GM21390 (cell line): ENCODE measurements at regions not wholly inside any gene's neighbourhood (a gene's known extent, or its start where the extent isn't known, plus 50 kb on each side); places are given as distances from the start of the nearest gene placed in this dataset.

Experiments
- ATAC-seq: cut with Tn5 transposase; IDR thresholded peaks from one replicate; pipeline ENCODE4 v1.9.1; 2021; ENCODE audit not compliant: unreplicated experiment

DNA sequence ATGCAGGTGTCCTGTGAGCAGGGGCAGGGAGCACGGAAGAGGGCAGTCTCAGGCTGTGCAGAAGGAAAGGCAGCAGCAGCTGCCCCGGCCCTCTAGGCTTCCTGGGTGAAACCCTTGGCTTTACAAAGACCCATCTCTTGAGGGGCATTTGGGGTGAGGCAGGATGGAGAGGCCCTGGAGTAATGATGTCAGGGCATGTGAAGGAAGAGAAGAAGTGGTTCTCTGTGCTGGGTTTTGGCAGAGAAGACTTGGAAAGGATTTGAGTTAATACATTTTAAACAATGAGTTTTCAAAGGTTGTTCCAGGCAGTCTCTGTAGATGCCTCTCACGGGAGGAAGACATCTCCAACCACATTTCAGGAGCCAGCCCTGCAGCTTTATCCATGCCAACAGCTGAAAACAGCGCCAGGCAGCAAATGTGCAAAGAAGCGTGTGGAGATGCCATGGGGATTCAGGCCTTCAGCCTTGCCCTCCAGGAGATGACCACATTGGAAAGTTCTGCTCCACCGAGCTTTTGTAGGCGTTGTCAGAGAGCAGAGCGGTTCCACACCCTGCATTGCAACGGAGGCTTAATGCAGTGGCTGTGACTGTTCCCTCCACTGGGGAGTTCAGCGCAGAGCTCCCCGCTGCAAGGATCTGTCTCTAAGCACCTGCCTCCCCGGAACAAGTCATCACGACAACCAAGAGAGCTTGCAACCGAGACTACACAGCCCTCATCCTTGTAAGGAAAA is 322.8 kb downstream of the UQCRFS1 start:
- ATAC-seq: no peak

DNA sequence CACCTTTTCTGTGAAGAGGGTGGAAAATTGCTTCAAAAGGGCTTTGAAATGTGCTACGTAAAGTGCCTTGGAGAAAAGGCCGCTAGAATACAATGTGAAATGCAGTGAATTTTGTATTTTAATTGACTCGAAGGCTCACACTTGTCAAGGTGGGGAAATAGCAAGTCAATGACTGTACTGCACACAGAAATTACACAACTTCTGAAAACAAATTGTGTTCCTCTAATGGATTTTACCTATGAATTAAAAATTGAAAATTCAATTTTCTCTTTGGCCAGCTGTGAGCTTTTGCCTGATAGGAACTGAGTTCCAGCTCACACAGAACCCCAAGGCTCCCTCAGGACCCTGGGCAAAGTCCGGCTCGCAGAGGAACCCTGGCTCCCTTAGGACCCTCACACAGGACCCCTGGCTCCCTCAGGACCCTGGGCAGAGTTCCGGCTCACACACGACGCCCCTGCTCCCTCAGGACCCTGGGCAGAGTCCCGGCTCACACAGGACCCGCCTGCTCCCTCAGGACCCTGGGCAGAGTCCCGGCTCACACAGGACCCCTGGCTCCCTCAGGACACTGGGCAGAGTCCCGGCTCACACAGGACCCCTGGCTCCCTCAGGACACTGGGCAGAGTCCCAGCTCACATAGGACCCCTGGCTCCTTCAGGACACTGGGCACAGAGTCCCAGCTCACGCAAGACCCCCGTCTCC is 324.9 kb downstream of the UQCRFS1 start:
- ATAC-seq: no peak

DNA sequence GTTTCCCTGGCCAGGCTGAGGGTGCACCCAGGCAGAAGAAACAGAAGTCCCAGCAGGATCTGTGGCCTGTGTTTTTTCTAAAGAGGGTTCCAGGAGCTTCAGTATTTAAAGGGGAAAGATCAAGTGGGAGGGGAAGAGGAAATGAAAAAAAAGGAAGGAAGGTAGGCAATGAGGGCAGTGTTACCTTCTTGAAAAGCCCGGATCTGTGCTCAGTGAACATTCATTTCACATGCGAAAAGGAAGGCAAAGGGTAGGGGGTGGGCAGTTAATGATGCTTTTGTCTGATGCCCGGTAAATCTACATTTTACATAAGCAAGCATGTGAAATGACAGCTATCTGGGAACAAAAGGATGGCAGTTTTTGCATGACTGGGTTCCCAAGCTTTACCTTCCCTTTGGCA is 326.2 kb downstream of the UQCRFS1 start:
- no peak for ATAC-seq

DNA sequence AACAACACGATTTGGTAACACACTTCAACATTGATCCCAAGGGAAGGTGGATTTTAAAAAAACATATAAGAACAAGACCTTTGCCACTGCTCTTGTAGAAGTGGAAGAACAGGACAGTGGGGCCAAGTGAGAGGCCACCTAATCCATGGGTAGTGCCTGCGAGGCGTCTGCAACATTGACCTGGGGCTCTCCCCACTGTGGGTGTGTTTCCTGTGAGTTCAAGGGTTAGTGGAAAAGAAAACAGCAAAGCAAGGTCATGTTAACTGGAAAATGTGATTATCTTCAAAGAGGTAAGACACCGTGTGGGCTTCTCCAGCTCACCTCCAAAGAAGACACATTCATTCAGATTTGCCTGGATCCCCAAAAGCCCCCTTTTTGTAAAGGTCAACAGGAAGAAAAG is 327.0 kb downstream of the UQCRFS1 start:
- no peak for ATAC-seq

DNA sequence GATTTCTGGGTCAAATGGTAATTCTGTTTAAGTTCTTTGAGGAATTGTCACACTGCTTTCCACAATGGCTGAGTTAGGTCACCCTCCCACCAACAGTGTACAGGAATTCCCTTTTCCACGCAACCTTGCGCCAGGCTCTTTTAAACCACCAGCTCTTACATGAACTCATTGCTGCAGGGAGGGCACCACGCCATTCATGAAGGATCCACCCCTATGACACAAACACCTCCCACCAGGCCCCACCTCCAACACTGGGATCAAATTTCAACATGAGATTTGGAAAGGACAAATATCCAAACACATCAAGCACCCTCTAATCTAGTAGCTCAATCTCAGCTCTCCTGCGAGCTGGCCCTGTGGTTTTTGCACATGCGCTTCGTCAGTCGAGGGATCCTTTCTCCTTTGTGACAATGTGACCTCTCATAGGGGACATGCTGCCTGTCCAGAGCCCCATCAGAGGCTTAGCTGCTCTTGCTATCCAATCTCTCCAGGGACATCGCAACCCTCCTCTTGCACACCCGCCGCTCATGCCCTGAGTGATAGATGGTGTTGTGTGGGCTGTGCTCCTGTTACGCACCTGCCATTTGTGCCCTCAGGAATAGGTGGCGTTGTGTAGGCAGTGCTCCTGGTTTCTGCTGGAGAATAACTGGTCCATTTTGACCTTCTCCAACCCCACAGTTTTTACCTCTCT is 328.0 kb downstream of the UQCRFS1 start:
- no peak for ATAC-seq

DNA sequence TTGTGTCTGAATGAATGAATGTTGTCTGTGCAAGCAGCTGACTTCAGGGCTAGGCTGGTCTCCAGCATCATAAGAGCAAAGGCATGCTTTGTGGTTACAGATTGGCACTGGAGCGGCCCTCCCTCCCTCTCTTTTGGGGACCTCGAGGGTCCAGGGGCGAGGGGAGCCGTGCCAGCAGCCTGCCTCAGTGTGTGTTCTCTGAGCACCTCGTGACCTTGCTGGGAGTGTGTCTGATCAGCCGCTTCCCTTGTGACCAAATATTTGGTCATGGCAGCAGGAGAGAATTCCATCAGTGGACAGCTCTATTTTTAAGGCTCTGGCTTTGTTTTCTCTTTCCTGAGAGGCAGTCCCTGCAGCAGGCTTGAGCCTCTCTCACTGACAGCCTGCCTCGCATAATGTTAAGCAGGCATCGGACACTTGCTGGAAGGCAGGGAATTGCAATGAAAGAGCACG is 329.7 kb downstream of the UQCRFS1 start:
- ATAC-seq: no peak

DNA sequence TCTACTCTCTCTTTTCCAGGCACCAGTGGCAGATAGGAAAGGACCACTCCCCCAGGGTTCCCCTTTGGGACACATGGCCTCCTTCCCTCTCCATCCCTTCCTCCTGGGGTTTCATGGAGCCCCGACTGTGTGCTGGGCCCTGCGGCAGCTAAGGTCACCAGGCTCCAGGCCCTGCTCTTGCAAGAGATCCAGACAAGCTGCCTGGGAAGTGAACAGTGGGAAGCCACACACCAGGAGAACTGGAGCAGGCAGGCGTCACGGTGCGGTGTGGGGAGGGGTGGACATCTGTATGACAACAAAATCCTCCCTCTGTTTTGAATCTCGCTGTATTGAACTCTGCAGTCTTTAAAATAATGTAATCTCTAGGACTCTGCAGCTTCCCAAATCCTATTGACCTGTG is 330.1 kb downstream of the UQCRFS1 start:
- no peak for ATAC-seq

DNA sequence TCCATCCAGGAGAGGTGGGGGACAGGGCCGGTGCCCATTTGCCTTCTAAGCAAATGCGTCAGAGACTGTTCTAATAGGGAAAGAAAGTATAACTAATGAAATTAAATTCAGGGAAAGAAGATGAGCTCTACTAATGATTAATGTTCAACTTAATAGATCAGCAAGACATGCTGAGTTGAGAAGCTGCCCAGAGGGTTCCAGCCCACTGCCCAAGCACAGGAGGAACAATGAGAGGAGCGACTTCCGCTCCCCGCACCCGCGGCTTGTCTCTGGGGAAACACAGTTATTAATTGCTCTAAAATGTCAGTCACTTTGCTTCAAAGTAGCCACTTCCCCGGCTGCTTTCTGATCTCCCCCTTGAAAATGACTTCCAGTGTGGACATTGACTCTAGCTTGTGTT is 331.3 kb downstream of the UQCRFS1 start:
- no peak for ATAC-seq

DNA sequence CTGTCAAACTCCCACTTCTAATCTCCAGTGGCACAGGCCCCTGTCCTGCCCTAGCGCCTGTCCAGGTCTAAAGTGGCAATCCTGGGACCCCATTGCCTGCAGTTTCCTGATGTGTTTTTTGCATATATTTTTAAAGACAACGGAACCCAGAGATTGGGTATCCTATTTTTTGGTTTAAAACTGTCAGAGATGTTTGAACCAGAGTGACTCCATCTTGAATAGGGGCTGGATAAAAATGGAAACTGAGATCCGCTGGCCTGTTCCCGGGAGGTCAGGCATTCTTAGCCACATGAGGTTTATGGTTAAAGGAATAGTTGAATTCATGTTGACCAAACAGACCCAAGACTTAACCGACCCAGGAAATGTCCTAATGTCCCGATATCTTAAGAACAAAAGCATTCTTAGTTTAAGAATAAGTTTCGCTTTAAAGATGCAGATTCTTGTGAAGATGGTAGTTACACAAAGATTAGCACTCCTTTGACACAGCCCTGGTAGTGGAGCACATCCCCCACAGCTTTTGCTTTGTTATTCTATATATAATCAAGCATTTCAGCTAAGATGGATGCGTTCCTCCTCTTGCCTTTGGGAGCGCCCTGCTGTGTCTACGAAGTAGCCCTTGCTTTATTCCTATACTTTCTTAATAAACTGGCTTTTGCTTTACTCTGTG is 332.1 kb downstream of the UQCRFS1 start:
- no peak for ATAC-seq

DNA sequence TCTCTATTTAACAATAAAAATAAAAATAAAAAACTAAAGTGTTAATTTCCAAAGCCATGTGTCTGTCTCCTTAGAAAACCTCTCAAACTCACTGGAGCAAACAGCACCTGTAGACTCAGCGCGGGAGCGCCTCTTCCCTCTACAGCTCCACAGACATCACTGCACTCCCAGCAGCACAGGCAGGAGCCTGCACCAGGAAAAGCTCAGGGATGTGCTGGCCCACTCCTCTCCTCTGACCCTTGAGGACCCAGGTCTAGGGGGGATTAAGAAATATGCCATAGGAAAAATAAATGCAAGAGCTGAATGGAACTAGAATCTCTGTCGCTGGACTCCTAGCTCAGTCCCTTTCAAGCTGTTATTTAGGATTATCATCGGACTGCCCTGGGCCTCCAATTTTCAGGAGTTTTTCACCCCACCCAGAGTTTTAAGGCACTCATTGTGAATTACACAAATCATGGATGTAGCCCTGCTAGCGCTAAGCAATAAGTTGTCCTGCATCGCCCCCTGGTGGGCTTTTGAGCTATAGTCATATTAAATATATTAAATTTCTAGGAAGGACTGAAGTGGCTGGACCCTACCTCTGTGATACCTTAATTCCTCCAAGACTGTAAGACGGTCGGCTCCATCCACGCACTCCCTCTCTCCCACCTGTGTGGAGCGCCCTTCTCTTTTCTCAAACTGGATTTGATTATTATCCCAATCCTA is 333.9 kb downstream of the UQCRFS1 start:
- no peak for ATAC-seq

DNA sequence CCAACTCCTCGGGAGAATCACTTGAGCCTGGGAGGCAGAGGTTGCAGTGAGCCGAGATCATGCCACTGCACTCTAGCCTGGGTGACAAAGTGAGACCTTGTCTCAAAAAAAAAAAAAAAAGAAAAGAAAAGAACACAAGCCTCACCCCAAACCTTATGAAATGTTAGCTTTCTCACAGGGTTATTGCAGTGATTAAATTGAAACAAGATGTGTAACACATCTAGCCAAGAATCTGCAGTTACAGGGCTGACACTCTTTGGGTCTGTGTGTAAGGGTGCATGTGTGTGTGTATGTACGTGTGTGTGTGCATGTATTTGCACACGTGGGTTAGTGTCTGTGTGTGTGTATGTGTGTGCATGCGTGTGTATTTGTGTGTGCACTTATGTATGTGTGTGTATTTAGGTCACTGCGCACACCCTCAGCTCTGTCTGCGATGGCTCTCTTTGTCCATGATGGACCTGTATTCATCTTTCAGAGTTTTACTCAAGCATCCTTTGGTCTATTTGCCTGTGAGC is 336.3 kb downstream of the UQCRFS1 start:
- ATAC-seq: no peak

DNA sequence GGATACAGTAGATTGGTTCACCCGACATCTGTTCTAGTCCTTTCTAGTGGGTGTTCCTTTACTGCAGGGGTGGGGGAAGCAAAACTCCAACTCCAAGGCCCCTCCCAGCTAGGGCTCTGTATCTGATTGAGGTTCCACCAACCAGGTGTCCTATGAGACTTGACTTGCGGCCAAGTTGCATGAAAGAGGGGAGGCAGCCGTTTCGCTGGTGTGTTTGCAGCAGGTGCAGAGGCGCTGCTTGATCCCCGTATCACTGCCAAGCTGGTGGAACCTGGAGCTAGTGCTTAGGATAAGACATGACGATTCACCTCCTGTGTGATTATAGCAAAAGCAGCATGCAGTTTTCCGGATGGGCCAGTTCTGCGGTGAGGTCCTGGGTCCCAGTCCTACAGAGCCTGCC is 338.2 kb downstream of the UQCRFS1 start:
- no peak for ATAC-seq

DNA sequence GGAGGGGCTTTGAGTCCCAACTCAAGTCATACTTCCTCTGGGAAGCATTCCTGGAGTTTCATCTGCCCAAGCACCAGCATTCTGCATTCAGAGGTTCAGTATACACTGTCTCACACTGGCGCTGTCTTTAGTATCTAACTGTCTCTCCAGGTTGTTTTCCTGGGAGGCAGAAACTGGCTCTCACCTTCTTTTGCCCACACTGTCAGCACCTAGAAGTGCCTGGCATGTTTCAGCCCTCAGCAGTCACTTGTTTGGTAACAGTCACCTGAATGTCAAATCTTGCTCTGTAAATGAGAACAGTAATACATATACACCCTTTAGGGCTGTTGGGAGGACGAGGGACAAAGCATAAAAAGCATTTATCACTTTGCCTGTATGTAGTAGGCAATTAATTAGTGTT is 339.6 kb downstream of the UQCRFS1 start:
- ATAC-seq: no peak

DNA sequence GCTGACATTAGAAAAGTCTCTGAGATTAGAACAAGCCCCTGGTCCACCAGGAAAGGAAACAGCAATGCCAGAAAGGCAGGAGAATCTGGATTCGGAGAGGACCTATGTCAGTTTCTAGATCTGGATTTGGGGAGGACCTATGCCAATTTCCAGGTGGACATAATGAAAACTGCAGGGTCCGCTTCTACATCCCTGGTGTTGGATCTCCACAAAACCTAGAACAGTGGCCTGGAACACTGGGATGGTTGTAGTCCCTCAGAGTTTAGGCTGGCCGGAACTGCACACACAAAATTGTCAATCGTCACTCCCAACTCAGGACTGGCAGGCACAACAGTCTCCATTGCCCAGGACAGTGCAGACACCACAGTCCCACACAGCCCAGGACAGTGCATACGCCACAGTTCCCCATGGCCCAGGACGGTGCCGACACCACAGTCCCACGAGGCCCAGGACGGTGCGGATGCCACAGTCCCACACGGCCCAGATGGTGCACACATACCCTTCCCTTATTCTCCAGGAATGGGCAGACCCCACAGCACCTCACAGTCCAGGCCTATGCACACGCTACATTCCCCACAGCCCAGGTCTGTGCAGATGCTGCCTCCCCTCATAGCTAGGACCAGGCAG is 341.7 kb downstream of the UQCRFS1 start:
- ATAC-seq: no peak

DNA sequence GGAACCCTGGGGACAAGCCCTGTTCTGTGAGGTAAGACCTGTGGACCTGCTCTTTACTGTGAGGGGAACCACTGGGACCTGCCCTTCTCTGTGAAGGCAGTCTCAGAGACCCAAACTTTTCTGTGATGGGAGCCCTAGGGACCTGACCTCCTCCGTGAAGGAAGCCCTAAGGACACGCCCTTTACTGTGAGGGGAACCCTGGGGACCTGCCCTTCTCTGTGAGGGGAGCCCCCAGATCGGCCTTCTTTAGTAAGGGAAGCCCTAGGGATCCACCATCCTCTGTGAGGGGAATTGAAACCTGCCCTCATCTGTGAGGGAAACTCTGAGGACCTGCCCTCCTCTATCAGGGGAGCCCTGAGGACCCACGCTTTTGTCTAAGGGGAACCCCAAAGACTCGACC is 343.5 kb downstream of the UQCRFS1 start:
- ATAC-seq: no peak

DNA sequence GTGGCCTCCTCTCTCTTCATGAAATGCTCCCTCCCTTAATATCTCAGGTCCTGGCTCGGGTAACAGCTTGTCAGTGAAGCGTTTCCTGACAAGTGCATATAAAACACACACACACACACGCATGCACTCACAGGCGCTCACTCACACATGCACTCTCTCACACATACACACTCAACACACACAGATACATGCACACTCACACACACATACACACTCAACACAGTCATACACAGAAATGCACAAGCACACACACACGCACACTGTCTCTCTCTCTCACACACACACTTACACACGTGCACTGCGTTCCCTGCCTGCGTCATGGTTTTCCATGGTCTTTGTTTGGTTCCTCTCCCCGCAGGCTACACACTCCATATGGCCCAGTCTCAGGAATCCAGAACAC is 344.1 kb downstream of the UQCRFS1 start:
- no peak for ATAC-seq

DNA sequence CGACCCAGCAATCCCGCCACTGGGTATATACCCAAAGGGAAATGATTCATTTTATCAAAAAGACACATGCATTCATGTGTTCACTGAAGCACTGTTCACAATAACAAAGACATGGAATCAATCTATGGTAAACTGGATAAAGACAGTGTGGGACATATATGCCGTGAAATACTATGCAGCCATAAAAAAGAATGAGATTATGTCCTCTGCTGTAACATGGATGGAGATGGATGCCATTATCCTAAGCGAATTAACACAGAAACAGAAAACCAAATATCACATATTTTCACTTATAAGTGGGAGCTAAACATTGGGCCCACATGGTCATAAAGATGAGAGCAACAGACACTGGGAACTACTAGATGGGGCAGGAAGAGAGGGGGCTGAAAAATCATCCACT is 345.0 kb downstream of the UQCRFS1 start:
- ATAC-seq: no peak

DNA sequence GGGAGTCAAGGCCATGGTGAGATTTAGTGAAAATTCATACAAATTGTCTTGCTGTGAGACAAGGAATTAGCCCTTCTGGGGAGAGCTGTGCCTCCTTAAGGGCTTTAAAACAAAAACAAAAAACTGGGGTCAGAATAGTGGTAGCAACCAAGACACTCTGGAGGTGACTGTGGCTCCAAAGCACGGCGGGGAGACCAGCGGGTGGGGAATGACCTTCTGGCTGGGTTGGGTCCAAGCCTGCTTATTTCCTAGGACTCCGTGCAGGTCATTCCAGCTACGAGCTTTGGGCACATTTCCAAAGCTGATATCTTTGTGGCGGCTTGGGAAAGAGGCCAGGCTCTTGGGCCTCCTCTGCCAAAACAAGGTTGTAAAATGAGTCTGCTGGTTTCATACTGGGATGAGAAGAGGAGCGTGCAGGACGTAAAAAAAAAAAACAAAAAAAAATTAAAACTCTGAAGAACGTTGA is 348.3 kb downstream of the UQCRFS1 start:
- no peak for ATAC-seq

DNA sequence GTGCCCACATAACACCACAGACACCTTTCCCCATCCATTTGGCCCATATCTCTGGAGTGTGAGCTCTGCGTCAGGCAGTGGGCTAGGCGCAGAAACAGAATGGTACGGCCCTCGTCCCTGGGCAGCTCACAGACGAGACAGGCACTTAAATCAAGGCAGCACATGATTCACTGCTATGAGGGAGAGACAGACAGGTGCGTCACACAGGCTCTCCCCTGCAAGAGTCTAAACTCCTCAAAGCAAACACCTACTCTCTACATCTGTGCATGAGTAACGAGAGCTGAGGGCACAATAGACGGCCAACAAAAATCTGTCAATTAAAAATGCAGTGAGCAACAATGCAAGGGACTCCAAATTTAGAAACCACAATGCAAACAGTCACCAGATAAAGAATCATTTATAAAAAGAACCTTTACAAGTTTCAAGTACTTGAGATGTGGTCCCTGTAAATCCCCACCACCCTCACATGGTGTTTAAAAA is 348.9 kb downstream of the UQCRFS1 start:
- ATAC-seq: no peak

DNA sequence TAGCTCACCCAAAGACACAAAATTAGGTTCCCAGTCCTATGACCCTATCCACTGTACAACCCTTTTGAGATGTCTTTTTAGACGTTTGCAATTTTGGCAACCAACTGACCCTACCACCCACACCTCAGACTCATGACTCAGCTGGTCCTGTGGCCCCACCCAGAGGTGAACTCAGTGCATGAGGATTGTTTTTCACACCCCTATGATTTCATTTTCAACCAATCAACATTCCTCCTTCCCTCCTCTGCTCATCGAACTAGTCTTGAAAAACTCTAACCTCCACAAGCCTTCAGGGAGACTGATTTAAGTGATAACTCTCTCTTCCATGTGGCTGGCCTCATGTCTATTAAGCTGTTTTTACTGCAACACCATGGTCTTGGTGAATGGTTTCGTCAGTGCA is 350.7 kb downstream of the UQCRFS1 start:
- ATAC-seq: no peak
